ENCODE measurements at regions not wholly inside any gene's neighbourhood (a gene's known extent, or its start where the extent isn't known, plus 50 kb on each side); places are given as distances from the start of the nearest gene placed in this dataset.

GRCh38 chr9:13431222-13431536 is 151.7 kb upstream of the MPDZ start:
- no peak for DNase-seq

GRCh38 chr9:13430368-13431221 is 151.1 kb upstream of the MPDZ start:
- no peak for DNase-seq

DNA sequence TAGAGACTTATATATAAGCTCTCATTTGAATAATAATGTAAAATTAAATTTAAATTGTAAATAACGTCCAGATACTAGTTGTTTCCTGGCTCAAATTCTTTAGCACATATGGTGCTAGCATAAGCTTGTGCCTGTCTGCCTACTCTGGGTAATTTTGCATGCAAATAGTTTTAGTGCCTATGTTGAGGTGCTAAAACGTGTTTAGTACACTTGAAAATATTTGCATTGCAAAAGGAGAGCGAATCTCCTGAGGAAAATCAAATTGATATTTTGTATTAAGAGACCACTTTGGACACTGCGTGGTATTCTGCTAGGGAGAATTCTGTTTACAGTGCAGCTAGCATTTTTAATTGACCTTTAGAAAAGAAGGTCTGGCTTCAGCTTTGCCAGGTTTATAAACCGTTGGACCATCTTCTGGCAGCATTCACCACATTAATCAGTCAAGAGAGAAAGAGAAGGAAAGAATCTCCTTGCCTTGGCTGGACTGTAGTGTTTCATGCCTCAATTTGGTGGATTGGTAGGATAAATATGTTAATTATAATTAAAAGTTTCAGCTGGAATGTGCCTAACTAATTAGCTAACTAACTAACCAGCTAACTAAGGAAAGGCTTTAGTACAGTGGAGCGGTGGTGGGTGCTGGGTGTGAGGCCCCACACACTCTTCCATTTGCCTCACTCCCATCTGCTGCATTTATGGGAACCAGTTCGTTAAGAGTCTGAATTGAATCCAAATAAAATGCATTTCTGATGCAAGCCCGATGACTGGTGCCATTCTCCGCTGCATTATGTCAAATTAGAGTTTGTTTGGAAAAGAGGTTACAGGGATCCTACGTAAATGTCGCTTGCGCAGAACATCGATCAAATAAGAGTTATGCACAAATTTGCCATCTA is 150.1 kb upstream of the MPDZ start:
- peak; percentile 26 for DNase-seq

- DNase-seq: no peak
Measured at GRCh38 chr9:13428766-13429165, 149.3 kb upstream of the MPDZ start.

GRCh38 chr9:13427587-13427986 is 148.1 kb upstream of the MPDZ start:
- DNase-seq: peak; percentile 30

DNA sequence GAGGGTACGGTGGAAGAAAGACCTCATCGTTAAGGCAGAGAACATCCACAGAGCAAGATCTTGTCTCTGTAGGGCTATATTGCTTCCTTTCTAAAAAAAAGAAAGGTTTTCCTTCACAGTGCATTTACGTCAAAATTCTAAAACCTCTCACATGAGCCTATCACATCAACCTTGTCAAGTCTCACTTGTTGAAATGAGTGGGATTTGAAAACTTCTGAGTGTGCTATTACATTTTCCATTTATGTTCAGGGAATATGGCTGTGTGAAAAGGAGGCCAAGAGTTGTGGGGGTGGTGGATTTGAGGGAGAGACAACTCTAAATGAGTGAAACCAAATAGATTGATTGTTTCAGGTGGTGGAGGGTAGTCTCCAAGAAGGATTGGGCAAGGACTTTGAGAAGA is 147.1 kb upstream of the MPDZ start:
- no peak for DNase-seq

- DNase-seq: no peak
Measured at GRCh38 chr9:13424872-13425271, 145.4 kb upstream of the MPDZ start.

DNA sequence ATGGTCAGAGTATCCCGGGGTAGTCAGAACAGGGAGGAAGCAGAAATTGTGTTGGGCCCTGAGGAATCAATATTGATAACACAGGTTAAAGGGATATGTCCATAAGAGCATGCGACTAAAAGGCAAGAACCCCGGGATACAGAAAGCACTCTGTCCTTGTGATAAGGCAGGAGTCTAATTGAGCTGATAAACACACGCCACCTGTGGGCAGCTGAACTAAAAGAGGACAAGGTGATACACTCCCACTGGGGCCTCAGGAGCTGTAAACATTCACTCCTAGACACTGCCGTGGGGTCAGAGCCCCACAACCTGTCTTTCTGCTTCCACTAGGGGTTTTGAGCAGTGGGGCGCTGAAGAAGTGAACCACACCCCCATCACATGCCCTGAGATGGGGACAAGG is 144.7 kb upstream of the MPDZ start:
- DNase-seq: no peak

DNA sequence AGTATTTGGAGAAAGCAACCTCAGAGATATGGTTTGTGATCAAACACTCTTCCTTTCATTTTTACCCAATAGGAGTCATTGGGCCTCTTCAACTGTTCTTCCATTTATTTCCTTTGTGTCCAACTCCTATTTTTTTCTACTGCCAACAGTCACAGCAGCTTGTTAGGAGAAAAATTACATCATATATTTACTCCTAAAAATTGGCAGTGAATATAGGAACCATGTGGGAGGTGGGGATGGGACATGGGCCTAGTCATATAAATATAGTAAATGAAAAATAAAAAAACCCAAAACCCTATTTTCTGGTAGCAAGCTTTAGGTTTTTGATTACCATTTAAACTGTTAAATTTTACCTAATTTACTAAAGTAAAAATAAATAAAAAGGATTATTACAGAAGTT is 134.9 kb upstream of the MPDZ start:
- no peak for DNase-seq

DNA sequence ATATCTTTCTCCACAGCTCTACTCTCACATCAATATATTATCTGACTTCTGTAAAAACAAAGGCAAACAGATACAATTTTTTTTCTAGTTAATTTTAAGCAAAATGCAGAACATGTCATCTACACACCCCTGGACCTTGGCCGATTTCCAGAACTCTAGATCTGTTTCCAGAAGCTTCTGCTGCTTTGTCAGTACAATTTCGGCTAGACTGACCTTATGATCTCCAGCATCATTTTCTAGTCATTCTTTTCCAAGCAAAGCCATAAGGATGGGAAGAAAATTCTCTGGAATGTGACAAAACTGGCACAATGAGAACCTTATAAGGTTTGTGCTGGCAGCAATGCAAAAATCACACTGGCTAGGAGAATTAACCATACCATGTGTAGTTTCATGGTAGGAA is 132.8 kb upstream of the MPDZ start:
- no peak for DNase-seq

- no peak for DNase-seq
Measured at GRCh38 chr9:13411791-13412190, 132.3 kb upstream of the MPDZ start.

DNA sequence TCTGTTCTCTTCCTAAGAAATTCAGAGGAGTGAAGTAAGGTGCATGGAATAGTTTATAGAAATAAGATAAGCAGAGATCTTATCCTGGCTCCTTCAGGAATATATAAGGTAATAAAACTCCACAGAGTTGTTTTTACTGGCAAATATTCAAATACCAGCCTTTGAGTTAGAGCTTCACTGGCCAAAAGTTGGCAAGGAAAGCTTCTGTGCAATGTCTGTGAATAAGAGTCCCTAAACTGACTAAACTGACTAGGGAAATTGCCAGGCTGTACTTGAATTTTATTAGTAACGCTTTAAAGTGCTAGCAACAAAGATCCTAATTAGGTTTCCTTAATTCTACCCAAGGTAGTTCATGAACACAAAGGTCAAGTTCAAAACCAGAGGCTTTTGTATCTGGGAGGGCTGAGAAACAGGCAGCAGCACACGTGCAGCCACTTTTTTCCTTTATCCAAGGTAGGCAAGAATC is 131.1 kb upstream of the MPDZ start:
- peak; percentile 53 for DNase-seq

DNA sequence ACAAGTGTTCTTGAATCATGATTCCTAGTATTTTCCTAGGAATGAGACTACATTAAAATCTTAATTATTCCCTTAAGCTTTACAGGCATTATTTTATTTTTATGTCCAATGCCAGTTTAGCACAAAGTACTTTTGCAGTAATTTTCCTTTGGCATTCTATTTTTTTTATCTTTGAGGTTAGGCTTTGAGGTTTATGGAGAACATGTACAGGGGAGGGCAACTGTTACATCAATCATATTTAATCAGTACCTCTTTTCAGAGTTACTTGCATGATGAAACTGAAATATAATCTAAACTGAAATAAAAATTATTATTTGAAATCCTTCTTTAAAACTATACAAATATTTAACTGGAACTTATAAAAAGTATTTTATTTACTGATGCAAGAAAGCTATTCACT is 118.2 kb upstream of the MPDZ start:
- DNase-seq: no peak

DNA sequence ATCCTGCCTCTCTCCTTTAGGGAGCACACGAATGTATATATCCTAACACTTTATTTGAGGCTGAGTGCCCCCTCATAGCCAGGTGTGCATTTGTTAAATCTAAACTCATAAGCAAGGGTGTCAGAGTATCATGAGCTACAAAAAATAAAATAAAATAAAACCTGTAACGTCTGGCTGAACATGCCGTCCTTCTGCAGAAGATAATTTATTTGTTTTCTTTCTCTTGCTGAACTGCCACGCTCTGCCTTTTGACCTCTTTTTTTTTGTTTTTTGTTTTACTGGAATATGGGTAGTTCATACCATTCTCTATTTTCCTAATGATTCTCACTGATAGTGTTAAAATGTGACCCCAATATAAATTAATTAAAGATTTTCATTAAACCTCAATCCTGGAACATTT is 117.7 kb upstream of the MPDZ start:
- no peak for DNase-seq

GRCh38 chr9:13396418-13396817 is 116.9 kb upstream of the MPDZ start:
- DNase-seq: no peak

GRCh38 chr9:13395156-13395555 is 115.7 kb upstream of the MPDZ start:
- no peak for DNase-seq

GRCh38 chr9:13388157-13388556 is 108.7 kb upstream of the MPDZ start:
- DNase-seq: no peak

DNA sequence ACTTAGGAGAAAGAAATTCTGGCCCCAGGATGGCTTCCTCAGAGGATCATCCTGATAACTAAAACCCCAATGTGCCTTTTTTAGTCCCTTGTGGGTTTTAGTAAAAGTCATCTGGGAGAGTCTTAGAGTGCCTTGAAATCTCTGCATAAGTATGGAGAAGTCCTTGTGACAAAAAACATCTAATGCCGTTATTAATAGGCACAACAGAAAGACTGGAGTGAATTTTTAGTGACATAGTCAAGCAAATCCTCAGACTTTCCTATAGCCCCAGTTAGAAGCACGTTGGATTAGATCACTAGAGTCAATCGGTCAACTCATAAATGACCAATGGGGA is 108.2 kb upstream of the MPDZ start:
- no peak for DNase-seq

- no peak for DNase-seq
Measured at GRCh38 chr9:13386935-13387733, 107.6 kb upstream of the MPDZ start.

GRCh38 chr9:13386316-13386715 is 106.8 kb upstream of the MPDZ start:
- no peak for DNase-seq

GRCh38 chr9:13383855-13384254 is 104.4 kb upstream of the MPDZ start:
- DNase-seq: no peak

GRCh38 chr9:13383216-13383615 is 103.7 kb upstream of the MPDZ start:
- DNase-seq: no peak

GRCh38 chr9:13382595-13382994 is 103.1 kb upstream of the MPDZ start:
- DNase-seq: no peak

DNA sequence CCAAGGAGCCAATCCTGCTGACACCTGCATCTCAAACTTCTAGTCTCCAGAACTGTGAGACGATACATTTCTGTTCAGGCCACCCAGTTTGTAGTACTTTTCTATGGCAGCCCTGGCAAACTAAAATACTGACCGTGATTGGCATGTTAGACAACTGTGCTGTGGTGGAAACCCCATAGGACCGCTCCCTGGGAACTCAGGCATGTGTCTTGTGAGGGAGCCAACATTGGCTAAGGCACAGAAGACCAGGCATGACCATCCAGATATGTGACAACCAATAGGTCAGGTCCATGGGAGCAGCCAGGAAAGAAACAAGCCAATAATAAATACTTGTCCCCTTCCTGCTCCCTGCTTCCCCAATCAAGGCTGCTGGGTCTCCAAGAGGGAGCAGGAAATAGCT is 101.4 kb upstream of the MPDZ start:
- no peak for DNase-seq
